GM23338 (cell line): ENCODE measurements at regions not wholly inside any gene's neighbourhood (a gene's known extent, or its start where the extent isn't known, plus 50 kb on each side); places are given as distances from the start of the nearest gene placed in this dataset.

ENCODE experiments used
- CTCF ChIP-seq, 2 experiments: fragments of 200-600 bp in 1 of 2; sonication (generic) in 1 of 2; conservative IDR thresholded peaks; 2 replicates each; pipeline versions ENCODE4 v1.5.1 to v1.6.1; 2016 to 2017; ENCODE audit warnings: antibody characterized with exemption in 2 of 2, low read depth in 2 of 2, mild to moderate bottlenecking in 2 of 2, moderate library complexity in 1 of 2
- ETS1 ChIP-seq: IDR thresholded peaks from 2 replicates; pipeline ENCODE4 v1.6.1; 2016; ENCODE audit warnings: antibody characterized with exemption
- EZH2 ChIP-seq: fragments of 200-600 bp; sonication (generic); IDR thresholded peaks from one replicate; pipeline ENCODE4 v1.8.0; 2017; ENCODE audit warnings: antibody characterized with exemption, mild to moderate bottlenecking, low read depth; ENCODE audit not compliant: unreplicated experiment
- EZH2phosphoT487 ChIP-seq: fragments of 200-600 bp; sonication (generic); IDR thresholded peaks from one replicate; pipeline ENCODE4 v1.8.1; 2018; ENCODE audit warnings: antibody characterized with exemption; ENCODE audit not compliant: unreplicated experiment
- POLR2AphosphoS5 ChIP-seq: IDR thresholded peaks from 2 replicates; pipeline ENCODE4 v1.6.1; 2016; ENCODE audit warnings: antibody characterized with exemption, low read depth
- REST ChIP-seq: IDR thresholded peaks from one replicate; pipeline ENCODE4 v1.6.1; 2018; ENCODE audit warnings: antibody characterized with exemption; ENCODE audit not compliant: unreplicated experiment

GRCh38 chr9:99663297-99663696, 158.4 kb upstream of the NR4A3 start:
- TF ChIP-seq CTCF (conservative IDR thresholded peaks at IDR 0.05; ENCODE audit: low read depth in 2 of 2): no peak
- TF ChIP-seq EZH2: no peak
- no peak for TF ChIP-seq REST
- no peak for TF ChIP-seq POLR2AphosphoS5
- no peak for TF ChIP-seq EZH2phosphoT487
- TF ChIP-seq ETS1: no peak
